H1 (cell line): ENCODE measurements at regions not wholly inside any gene's neighbourhood (a gene's known extent, or its start where the extent isn't known, plus 50 kb on each side); places are given as distances from the start of the nearest gene placed in this dataset.

ENCODE experiments used
- ATF2 ChIP-seq: IDR thresholded peaks from 2 replicates; pipeline ENCODE4 v1.6.1; 2012; ENCODE audit warnings: low read length, inconsistent platforms
- EZH2 ChIP-seq: fragments of 200-600 bp; sonication (generic); IDR thresholded peaks from 2 replicates; pipeline ENCODE4 v1.7.1; 2012; ENCODE audit warnings: low read depth, mild to moderate bottlenecking, moderate library complexity, low read length, inconsistent platforms; ENCODE audit not compliant: severe bottlenecking
- KDM1A ChIP-seq: fragments of 200-600, 300-600 bp; sonication (generic); IDR thresholded peaks from 2 replicates; pipeline ENCODE4 v1.7.1; 2016; ENCODE audit warnings: mild to moderate bottlenecking, low read length, borderline replicate concordance
- MAX ChIP-seq: IDR thresholded peaks from 2 replicates; pipeline ENCODE4 v1.6.1; 2012; ENCODE audit warnings: inconsistent platforms
- POLR2A ChIP-seq, 2 experiments: IDR thresholded peaks; 1 replicate in 1 of 2; 2 replicates in 1 of 2; pipeline ENCODE4 v1.6.1; 2011; ENCODE audit warnings: low read depth in 2 of 2, low read length in 2 of 2, mild to moderate bottlenecking in 2 of 2; ENCODE audit errors: control extremely low read depth in 1 of 2
- POLR2AphosphoS5 ChIP-seq: IDR thresholded peaks from 2 replicates; pipeline ENCODE4 v1.6.1; 2011; ENCODE audit warnings: low read depth, low read length
- SIN3A ChIP-seq, 2 experiments: IDR thresholded peaks in 1 of 2; conservative IDR thresholded peaks in 1 of 2; 2 replicates each; pipeline ENCODE4 v1.6.1; 2011 to 2012; ENCODE audit warnings: low read length in 2 of 2, improper control_type of control experiment in 1 of 2, low read depth in 1 of 2, mild to moderate bottlenecking in 1 of 2
- TAF1 ChIP-seq: IDR thresholded peaks from 2 replicates; pipeline ENCODE4 v1.6.1; 2011; ENCODE audit warnings: mild to moderate bottlenecking, low read depth, low read length
- TBP ChIP-seq: IDR thresholded peaks from 2 replicates; pipeline ENCODE4 v1.6.1; 2011; ENCODE audit warnings: low read depth, low read length, improper control_type of control experiment
- TCF12 ChIP-seq: IDR thresholded peaks from 2 replicates; pipeline ENCODE4 v1.6.1; 2011; ENCODE audit warnings: low read depth, mild to moderate bottlenecking, low read length
- YY1 ChIP-seq: IDR thresholded peaks from 2 replicates; pipeline ENCODE4 v1.6.1; 2011; ENCODE audit warnings: low read depth, mild to moderate bottlenecking, low read length
- TF ChIP-seq, protein P1 (sequence below), 3 experiments: IDR thresholded peaks; 1 replicate in 2 of 3; 2 replicates in 1 of 3; pipeline versions ENCODE4 v1.5.1 to v1.6.1; 2011; ENCODE audit warnings: low read length in 3 of 3, mild to moderate bottlenecking in 3 of 3, inconsistent platforms in 2 of 3, low read depth in 1 of 3, moderate library complexity in 1 of 3; ENCODE audit not compliant: insufficient read depth in 1 of 3; ENCODE audit errors: control extremely low read depth in 1 of 3
- TF ChIP-seq, protein P2 (sequence below): IDR thresholded peaks from 2 replicates; pipeline ENCODE4 v1.6.1; 2011; ENCODE audit warnings: low read depth, mild to moderate bottlenecking, low read length; ENCODE audit not compliant: insufficient read depth

DNA sequence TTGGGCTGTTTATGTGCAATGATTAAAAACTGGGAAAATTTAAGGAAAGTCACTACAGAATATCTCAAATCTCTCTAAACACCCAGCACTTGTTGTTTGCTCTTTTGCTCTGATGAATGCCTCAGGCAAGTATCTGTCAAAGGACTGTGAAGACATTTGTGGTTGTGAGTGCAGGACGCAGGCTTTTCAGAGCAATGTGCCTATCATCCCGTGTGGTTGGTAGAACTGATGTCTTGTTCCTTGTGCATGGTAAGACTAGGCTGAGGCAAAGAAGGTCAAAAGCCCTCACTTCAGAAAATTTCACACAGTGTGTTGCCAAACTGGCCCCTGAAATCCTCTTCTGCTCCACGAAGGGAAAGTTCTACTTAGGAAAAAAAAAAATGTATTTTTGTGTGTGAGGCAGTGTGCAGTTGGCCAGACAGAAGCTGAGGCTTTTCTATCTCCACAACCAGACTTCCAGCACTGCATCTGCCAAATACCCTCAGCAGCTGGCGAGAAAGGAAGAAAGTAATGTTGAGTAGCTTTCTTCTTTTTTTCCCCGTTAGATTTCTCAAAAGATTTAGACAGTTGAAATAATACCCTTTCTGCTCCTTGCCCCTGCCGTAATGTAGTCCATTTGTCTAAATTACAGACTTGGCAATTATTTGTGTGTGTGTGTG, 1103.1 kb downstream of the VRK1 start:
- TF ChIP-seq POLR2AphosphoS5 (no peak), POLR2A (IDR thresholded peaks at IDR 0.05; ENCODE audit: control extremely low read depth in 1 of 2, low read depth in 2 of 2, low read length in 2 of 2) (no peak), TCF12 (no peak), MAX (no peak), EZH2 (no peak), KDM1A (no peak), TBP (no peak), TAF1 (no peak), ATF2 (no peak), YY1 (no peak), SIN3A (conservative IDR thresholded peaks at IDR 0.05 in 1 of 2, IDR thresholded peaks at IDR 0.05 in 1 of 2; ENCODE audit: low read depth in 1 of 2, low read length in 2 of 2) (no peak)
- TF ChIP-seq, protein P1, sequence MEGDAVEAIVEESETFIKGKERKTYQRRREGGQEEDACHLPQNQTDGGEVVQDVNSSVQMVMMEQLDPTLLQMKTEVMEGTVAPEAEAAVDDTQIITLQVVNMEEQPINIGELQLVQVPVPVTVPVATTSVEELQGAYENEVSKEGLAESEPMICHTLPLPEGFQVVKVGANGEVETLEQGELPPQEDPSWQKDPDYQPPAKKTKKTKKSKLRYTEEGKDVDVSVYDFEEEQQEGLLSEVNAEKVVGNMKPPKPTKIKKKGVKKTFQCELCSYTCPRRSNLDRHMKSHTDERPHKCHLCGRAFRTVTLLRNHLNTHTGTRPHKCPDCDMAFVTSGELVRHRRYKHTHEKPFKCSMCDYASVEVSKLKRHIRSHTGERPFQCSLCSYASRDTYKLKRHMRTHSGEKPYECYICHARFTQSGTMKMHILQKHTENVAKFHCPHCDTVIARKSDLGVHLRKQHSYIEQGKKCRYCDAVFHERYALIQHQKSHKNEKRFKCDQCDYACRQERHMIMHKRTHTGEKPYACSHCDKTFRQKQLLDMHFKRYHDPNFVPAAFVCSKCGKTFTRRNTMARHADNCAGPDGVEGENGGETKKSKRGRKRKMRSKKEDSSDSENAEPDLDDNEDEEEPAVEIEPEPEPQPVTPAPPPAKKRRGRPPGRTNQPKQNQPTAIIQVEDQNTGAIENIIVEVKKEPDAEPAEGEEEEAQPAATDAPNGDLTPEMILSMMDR (IDR thresholded peaks at IDR 0.05; ENCODE audit: control extremely low read depth in 1 of 3, insufficient read depth in 1 of 3, low read depth in 1 of 3, low read length in 3 of 3): no peak
- TF ChIP-seq, protein P2, sequence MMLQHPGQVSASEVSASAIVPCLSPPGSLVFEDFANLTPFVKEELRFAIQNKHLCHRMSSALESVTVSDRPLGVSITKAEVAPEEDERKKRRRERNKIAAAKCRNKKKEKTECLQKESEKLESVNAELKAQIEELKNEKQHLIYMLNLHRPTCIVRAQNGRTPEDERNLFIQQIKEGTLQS: no peak
